HEK293 (cell line): ENCODE measurements at regions not wholly inside any gene's neighbourhood (a gene's known extent, or its start where the extent isn't known, plus 50 kb on each side); places are given as distances from the start of the nearest gene placed in this dataset.

Experiments
- CTCF ChIP-seq: fragments of 450-650 bp; formaldehyde crosslinking; IDR thresholded peaks from 2 replicates; pipeline ENCODE4 v1.5.1; 2016; ENCODE audit warnings: missing biosample characterization, missing genetic modification characterization
- KLF1 ChIP-seq: fragments of 450-650 bp; formaldehyde crosslinking; IDR thresholded peaks from 2 replicates; pipeline ENCODE4 v1.5.1; 2016; ENCODE audit warnings: missing biosample characterization, missing genetic modification characterization
- OVOL3 ChIP-seq: fragments of 450-650 bp; formaldehyde crosslinking; IDR thresholded peaks from 2 replicates; pipeline ENCODE4 v1.5.1; 2016; ENCODE audit warnings: missing biosample characterization, missing genetic modification characterization
- SCRT2 ChIP-seq: fragments of 450-650 bp; formaldehyde crosslinking; IDR thresholded peaks from 2 replicates; pipeline ENCODE4 v1.5.1; 2016; ENCODE audit warnings: missing biosample characterization, missing genetic modification characterization
- ZBTB7A ChIP-seq: fragments of 450-650 bp; formaldehyde crosslinking; IDR thresholded peaks from 2 replicates; pipeline ENCODE4 v1.5.1; 2016; ENCODE audit warnings: low read depth, missing biosample characterization, missing genetic modification characterization
- ZNF239 ChIP-seq: fragments of 450-650 bp; formaldehyde crosslinking; IDR thresholded peaks from 2 replicates; pipeline ENCODE4 v1.5.1; 2016; ENCODE audit warnings: missing biosample characterization, missing genetic modification characterization
- ZNF350 ChIP-seq: fragments of 450-650 bp; formaldehyde crosslinking; IDR thresholded peaks from 2 replicates; pipeline ENCODE4 v1.5.0; 2017; ENCODE audit warnings: missing biosample characterization, mild to moderate bottlenecking, missing genetic modification characterization
- ZNF558 ChIP-seq: fragments of 450-650 bp; formaldehyde crosslinking; IDR thresholded peaks from 2 replicates; pipeline ENCODE4 v1.5.1; 2016; ENCODE audit warnings: missing biosample characterization, missing genetic modification characterization
- ZNF600 ChIP-seq: fragments of 450-650 bp; formaldehyde crosslinking; IDR thresholded peaks from 2 replicates; pipeline ENCODE4 v1.5.1; 2016; ENCODE audit warnings: missing biosample characterization, missing genetic modification characterization
- ZNF621 ChIP-seq: fragments of 450-650 bp; formaldehyde crosslinking; IDR thresholded peaks from 2 replicates; pipeline ENCODE4 v1.5.1; 2017; ENCODE audit warnings: missing biosample characterization, missing genetic modification characterization
- ZNF624 ChIP-seq: fragments of 450-650 bp; formaldehyde crosslinking; IDR thresholded peaks from 2 replicates; pipeline ENCODE4 v1.5.1; 2017; ENCODE audit warnings: missing biosample characterization, missing genetic modification characterization
- TF ChIP-seq, protein P1 (sequence below): fragments of 450-650 bp; formaldehyde crosslinking; optimal IDR thresholded peaks from 2 replicates; pipeline ENCODE3; 2016; ENCODE audit warnings: missing biosample characterization, mild to moderate bottlenecking, missing genetic modification characterization

GRCh38 chr13:31530922-31531321 lies 208.4 kb upstream of the RXFP2 start:
- no peak for TF ChIP-seq ZNF558 (tag by site-specific recombination)
- no peak for TF ChIP-seq KLF1 (tag by site-specific recombination)
- TF ChIP-seq ZBTB7A (tag by site-specific recombination) = no peak
- no peak for TF ChIP-seq ZNF621 (tag by site-specific recombination)
- no peak for TF ChIP-seq ZNF600
- TF ChIP-seq CTCF (tag by site-specific recombination) = no peak
- TF ChIP-seq ZNF350 (tag by site-specific recombination) = no peak
- no peak for TF ChIP-seq OVOL3 (tag by site-specific recombination)
- TF ChIP-seq ZNF239 (tag by site-specific recombination) = no peak
- TF ChIP-seq, protein P1, sequence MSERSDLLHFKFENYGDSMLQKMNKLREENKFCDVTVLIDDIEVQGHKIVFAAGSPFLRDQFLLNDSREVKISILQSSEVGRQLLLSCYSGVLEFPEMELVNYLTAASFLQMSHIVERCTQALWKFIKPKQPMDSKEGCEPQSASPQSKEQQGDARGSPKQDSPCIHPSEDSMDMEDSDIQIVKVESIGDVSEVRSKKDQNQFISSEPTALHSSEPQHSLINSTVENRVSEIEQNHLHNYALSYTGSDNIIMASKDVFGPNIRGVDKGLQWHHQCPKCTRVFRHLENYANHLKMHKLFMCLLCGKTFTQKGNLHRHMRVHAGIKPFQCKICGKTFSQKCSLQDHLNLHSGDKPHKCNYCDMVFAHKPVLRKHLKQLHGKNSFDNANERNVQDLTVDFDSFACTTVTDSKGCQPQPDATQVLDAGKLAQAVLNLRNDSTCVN (tag by site-specific recombination) = no peak
- TF ChIP-seq SCRT2 = no peak
- TF ChIP-seq ZNF624 (tag by site-specific recombination) = no peak
